Esophagus squamous epithelium (tissue), 5 donors: ENCODE measurements at regions not wholly inside any gene's neighbourhood (a gene's known extent, or its start where the extent isn't known, plus 50 kb on each side); places are given as distances from the start of the nearest gene placed in this dataset.

ENCODE experiments used
- DNase-seq: peaks from one replicate; lab custom pipeline; 2025; lab: John Stamatoyannopoulos, UW
- H3K27ac ChIP-seq, 4 donors: fragments of 200-600 bp; sonication (generic); one replicate each; pipeline ENCODE4 v1.5.1; 2016 to 2019; ENCODE audit warnings: mild to moderate bottlenecking in 1 of 4
- H3K27me3 ChIP-seq, 4 donors: fragments of 200-600 bp; sonication (generic); 1 replicate in 3 of 4; 2 replicates in 1 of 4; pipeline versions ENCODE4 v1.5.1 to v1.6.0; 2017 to 2021; ENCODE audit warnings: antibody characterized with exemption in 1 of 4
- H3K36me3 ChIP-seq, 3 donors: fragments of 200-600 bp; sonication (generic); one replicate each; pipeline ENCODE4 v1.5.1; 2016 to 2019
- H3K4me1 ChIP-seq, 3 donors: fragments of 200-600 bp; sonication (generic); one replicate each; pipeline ENCODE4 v1.5.1; 2017 to 2019
- H3K4me3 ChIP-seq, 4 donors: fragments of 200-600 bp; sonication (generic); 1 replicate in 3 of 4; 2 replicates in 1 of 4; pipeline ENCODE4 v1.5.1; 2016 to 2019; ENCODE audit warnings: mild to moderate bottlenecking in 2 of 4, moderate library complexity in 1 of 4
- H3K9me3 ChIP-seq, 3 donors: fragments of 200-600 bp; sonication (generic); one replicate each; pipeline ENCODE4 v1.5.1; 2016 to 2019
- POLR2A ChIP-seq, 4 donors: fragments of 450-650 bp; IDR thresholded peaks; one replicate each; pipeline ENCODE4 v1.6.1; 2017; ENCODE audit warnings: antibody characterized with exemption in 4 of 4, mild to moderate bottlenecking in 4 of 4, moderate library complexity in 3 of 4
- whole genome bisulfite sequencing, 2 donors: methylation state at CpG; one replicate each; pipeline ENCODE4 v1.1.5; 2018; 5-methylcytosine and 5-hydroxymethylcytosine counted together
- intact Hi-C: fragments of 100-400 bp; cut with DNase I; formaldehyde crosslinking; loops from one replicate; pipeline ENCODE4 v1.15.0; 2022
- small RNA-seq, 4 donors: library from RNA; depleted of rRNA; stranded (forward); fragments of <200 nt; gene quantifications; one replicate each; pipeline ENCODE3, GENCODE V24; 2016
- TF ChIP-seq, protein P1 (sequence below), 6 experiments: fragments of 450-650 bp in 4 of 6; fragments of 200-600 bp in 2 of 6; sonication (generic) in 2 of 6; IDR thresholded peaks; one replicate each; pipeline ENCODE4 v1.5.1; 2016 to 2019; ENCODE audit warnings: antibody characterized with exemption in 6 of 6, mild to moderate bottlenecking in 4 of 6, moderate library complexity in 4 of 6
- donor health status: DM: yes; HTN: yes; CAD: no.

DNA sequence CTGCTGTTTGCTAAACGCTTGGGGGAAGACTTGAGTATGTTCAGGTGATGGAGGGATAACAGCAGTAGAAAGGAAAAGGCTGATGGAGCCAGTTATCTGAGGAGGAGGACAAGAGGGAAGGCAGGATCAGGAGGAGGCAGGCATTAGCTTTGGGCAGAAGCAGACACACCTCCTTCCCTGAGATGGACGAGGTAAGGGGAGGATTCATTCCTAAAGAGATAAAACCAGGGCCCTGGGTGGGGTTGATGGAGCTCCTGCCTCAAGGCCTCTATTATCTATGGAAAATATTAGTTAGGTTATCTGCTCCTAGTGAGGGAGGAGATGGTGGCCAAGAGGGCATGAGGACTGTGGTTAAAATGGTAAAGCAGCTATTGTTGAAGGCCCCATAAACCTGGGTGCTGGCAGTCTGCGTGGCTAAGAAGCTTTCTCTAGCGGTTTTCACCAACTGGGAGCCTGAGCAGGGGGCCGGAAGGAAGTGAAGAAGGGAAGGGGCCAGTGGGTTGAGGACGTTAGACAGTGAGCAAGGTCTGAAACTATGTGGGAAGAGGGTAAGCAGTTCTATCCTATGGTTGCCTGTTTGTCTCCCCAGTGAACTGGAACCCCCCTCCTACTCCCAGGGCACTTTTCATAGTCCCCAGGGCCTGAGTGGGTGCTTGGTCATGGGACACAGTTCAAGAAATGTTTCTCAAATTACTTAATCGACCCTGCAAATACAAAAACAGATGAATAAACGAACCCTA is 56.6 kb upstream of the HK2 start:
- WGBS, 2 donors = 66 to 68% methylated on average over 8 of the region's 8 CpGs
- Histone ChIP-seq H3K9me3 (no peaks in the 10 kb centered on the region), H3K4me1 (peaks cover 0 to 12% (median 0%) of the 10 kb centered on the region in 3 donors), H3K27me3 (no peaks in the 10 kb centered on the region), H3K36me3 (no peaks in the 10 kb centered on the region), H3K4me3 (no peak overlapping the region), H3K27ac (no peak overlapping the region)
- DNase-seq = no peak
- no peak for TF ChIP-seq POLR2A (IDR thresholded peaks at IDR 0.05)
- TF ChIP-seq, protein P1, sequence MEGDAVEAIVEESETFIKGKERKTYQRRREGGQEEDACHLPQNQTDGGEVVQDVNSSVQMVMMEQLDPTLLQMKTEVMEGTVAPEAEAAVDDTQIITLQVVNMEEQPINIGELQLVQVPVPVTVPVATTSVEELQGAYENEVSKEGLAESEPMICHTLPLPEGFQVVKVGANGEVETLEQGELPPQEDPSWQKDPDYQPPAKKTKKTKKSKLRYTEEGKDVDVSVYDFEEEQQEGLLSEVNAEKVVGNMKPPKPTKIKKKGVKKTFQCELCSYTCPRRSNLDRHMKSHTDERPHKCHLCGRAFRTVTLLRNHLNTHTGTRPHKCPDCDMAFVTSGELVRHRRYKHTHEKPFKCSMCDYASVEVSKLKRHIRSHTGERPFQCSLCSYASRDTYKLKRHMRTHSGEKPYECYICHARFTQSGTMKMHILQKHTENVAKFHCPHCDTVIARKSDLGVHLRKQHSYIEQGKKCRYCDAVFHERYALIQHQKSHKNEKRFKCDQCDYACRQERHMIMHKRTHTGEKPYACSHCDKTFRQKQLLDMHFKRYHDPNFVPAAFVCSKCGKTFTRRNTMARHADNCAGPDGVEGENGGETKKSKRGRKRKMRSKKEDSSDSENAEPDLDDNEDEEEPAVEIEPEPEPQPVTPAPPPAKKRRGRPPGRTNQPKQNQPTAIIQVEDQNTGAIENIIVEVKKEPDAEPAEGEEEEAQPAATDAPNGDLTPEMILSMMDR (IDR thresholded peaks at IDR 0.05) = no peak
- intact Hi-C loops = no loop called here

DNA sequence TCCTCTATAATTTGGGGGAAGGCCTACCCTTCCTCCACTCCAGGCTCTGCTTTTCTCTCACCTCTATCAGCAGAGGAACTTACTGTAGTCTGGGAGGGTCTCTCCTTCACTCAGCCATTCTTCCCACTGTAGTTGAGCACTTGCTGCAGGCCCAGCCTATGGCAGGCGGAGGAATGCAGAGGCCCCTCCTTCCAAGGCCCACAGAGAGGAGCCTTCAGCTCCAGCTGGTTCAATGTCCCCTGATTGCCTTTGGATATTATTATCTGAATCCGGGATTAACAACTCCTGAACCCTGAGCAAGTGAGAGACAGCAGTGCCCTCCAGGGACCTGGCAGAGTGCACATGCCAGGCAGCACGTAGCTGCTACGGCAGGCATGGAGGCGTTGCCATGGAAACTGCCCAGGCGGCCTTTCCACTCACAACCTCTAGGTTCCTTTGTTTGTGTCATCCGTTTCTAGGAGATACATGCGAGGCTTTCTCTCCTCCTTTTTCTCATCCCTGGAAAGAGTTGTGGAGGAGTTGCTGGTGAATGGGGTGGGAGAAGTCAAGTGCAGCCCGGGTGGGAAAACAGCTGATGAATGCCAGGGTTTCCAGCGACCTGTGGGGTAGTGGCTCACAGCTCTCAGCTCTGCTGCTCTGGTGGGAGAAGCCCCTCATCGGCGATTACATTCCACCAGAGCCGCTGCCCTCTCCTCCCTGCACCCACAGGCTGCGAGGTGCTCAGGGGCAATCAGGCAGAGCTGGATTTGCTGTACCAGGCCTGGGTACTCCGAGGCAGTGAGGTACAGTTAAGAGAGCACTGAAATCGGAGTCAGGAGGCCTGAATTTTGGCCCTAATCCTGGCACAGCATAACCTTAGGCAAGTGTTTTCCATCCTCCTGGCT is 55.3 kb upstream of the HK2 start:
- WGBS, 2 donors = 27 to 48% methylated on average over 10 to 14 of the region's 16 CpGs
- no peak overlapping the region for H3K27ac ChIP-seq
- no peaks in the 10 kb centered on the region for H3K36me3 ChIP-seq
- TF ChIP-seq POLR2A (IDR thresholded peaks at IDR 0.05) = no peak
- no peaks in the 10 kb centered on the region for H3K9me3 ChIP-seq
- intact Hi-C loops = no loop called here
- H3K4me1 ChIP-seq = peaks cover 0 to 12% (median 0%) of the 10 kb centered on the region in 3 donors
- no peak overlapping the region for H3K4me3 ChIP-seq
- H3K27me3 ChIP-seq = no peaks in the 10 kb centered on the region
- DNase-seq = no peak

DNA sequence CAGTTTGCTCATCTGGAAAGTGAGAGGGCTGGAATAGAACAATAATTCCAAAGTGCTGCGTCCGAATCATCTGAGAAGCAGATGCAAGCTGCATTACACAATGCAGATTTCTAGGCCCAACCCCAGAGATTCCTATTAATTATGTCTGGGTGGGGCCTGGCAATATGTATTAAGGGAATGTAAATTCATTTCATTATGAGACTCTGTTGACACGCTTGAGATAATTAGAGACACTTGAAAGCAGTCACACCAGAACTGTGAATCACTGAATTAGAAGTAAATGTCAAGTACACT is 54.7 kb upstream of the HK2 start:
- no peaks in the 10 kb centered on the region for H3K27me3 ChIP-seq
- no peaks in the 10 kb centered on the region for H3K36me3 ChIP-seq
- WGBS, 2 donors = 69 to 81% methylated on average over 3 of the region's 3 CpGs
- H3K27ac ChIP-seq = no peak overlapping the region
- intact Hi-C loops = no loop called here
- no peak overlapping the region for H3K4me3 ChIP-seq
- peaks cover 0 to 12% (median 0%) of the 10 kb centered on the region in 3 donors for H3K4me1 ChIP-seq
- DNase-seq = no peak
- TF ChIP-seq, protein P1 (IDR thresholded peaks at IDR 0.05) = no peak
- TF ChIP-seq POLR2A (IDR thresholded peaks at IDR 0.05) = no peak
- no peaks in the 10 kb centered on the region for H3K9me3 ChIP-seq

DNA sequence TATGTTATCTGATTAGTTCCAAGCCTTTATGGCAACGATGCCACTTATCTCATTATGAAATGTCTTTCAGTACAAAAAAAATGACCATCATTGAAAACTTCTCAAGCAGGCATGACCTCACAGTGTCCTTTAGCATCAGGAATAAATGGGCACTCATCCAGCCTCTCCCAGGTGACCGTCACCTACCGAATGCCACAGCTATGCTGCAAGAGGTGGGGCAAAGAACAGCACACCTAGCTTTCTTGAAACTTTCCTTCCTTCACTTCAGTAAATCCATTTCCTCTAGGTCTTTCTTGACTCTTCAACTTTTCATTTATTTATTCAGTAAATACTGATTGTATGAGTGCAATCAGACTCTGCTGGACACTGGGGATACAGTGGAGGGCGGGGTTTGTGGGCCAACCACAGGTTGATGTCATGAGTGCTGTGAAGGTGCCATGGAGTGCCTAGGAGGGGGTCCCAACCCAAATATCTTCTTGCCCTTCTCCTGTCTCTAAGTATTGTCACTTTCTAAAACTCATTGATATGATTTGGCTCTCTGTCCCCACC is 54.3 kb upstream of the HK2 start:
- H3K27me3 ChIP-seq = no peaks in the 10 kb centered on the region
- no peaks in the 10 kb centered on the region for H3K36me3 ChIP-seq
- no peak overlapping the region for H3K27ac ChIP-seq
- peaks cover 0 to 12% (median 0%) of the 10 kb centered on the region in 3 donors for H3K4me1 ChIP-seq
- no peak overlapping the region for H3K4me3 ChIP-seq
- WGBS, 2 donors = 55 to 57% methylated on average over 4 of the region's 4 CpGs
- TF ChIP-seq POLR2A (IDR thresholded peaks at IDR 0.05) = no peak
- TF ChIP-seq, protein P1 (IDR thresholded peaks at IDR 0.05) = no peak
- intact Hi-C loops = no loop called here
- DNase-seq = no peak
- H3K9me3 ChIP-seq = no peaks in the 10 kb centered on the region

Small RNAs in the stretch of these regions (small RNA-seq; reads per million reads assigned to genes)
- gene AC007387.1 = 0 reads per million in 4 donors
